Astrocyte (in vitro differentiated cells and primary cell): ENCODE measurements at regions not wholly inside any gene's neighbourhood (a gene's known extent, or its start where the extent isn't known, plus 50 kb on each side); places are given as distances from the start of the nearest gene placed in this dataset.

Source experiments
- CTCF ChIP-seq: IDR thresholded peaks from 2 replicates; pipeline ENCODE4 v1.5.1; 2011; ENCODE audit warnings: low read depth, mild to moderate bottlenecking, inconsistent platforms, low read length, moderate library complexity; ENCODE audit not compliant: insufficient read depth
- EZH2 ChIP-seq: IDR thresholded peaks from 2 replicates; pipeline ENCODE4 v1.6.1; 2012; ENCODE audit warnings: mild to moderate bottlenecking, low read length, inconsistent platforms; ENCODE audit not compliant: insufficient read depth

- TF ChIP-seq CTCF (no peak), EZH2 (no peak)
These were observed 616.1 kb downstream of the MAFB start for GRCh38 chr20:40072907-40073306.
